Lung (tissue), 11 donors: ENCODE measurements at regions not wholly inside any gene's neighbourhood (a gene's known extent, or its start where the extent isn't known, plus 50 kb on each side); places are given as distances from the start of the nearest gene placed in this dataset.
A peak's percentile ranks its signal among the peaks of the same experiment; 100 is the strongest.

Source experiments
- ATAC-seq: fragments of 200-7000 bp; cut with Tn5 transposase; one replicate; pipeline ENCODE4 v1.9.1; 2020; ENCODE audit warnings: moderate number of reproducible peaks; ENCODE audit not compliant: insufficient read depth, low FRiP score
- DNase-seq, 3 donors: peaks; one replicate each; pipeline ENCODE4 v3.0.0-alpha.2; 2013 to 2017
- H3K27ac ChIP-seq, 2 donors: one replicate each; pipeline ENCODE4 v1.5.1; 2013; ENCODE audit warnings: mild to moderate bottlenecking in 2 of 2, moderate library complexity in 2 of 2, control low read depth in 1 of 2, inconsistent platforms in 1 of 2, low read depth in 1 of 2, low read length in 1 of 2
- H3K27me3 ChIP-seq, 3 donors: one replicate each; pipeline ENCODE4 v1.5.1; 2013; ENCODE audit warnings: low read length in 2 of 3; ENCODE audit not compliant: control insufficient read depth in 3 of 3, insufficient read depth in 3 of 3
- H3K36me3 ChIP-seq, 4 donors: one replicate each; pipeline ENCODE4 v1.5.1; 2013; ENCODE audit warnings: low read length in 4 of 4, mild to moderate bottlenecking in 1 of 4, moderate library complexity in 1 of 4; ENCODE audit not compliant: control insufficient read depth in 4 of 4, insufficient read depth in 4 of 4
- H3K4me1 ChIP-seq, 5 donors: one replicate each; pipeline ENCODE4 v1.5.1; 2013; ENCODE audit warnings: low read length in 5 of 5, mild to moderate bottlenecking in 2 of 5, moderate library complexity in 1 of 5; ENCODE audit not compliant: control insufficient read depth in 5 of 5, insufficient read depth in 5 of 5
- H3K4me3 ChIP-seq: one replicate; pipeline ENCODE4 v1.5.1; 2013; ENCODE audit warnings: mild to moderate bottlenecking, control low read depth, moderate library complexity
- H3K9ac ChIP-seq, 2 donors: one replicate each; pipeline ENCODE4 v1.5.1; 2013; ENCODE audit warnings: low read length in 2 of 2, control low read depth in 1 of 2; ENCODE audit not compliant: insufficient read depth in 1 of 2
- H3K9me3 ChIP-seq, 4 donors: one replicate each; pipeline ENCODE4 v1.5.1; 2013; ENCODE audit warnings: low read length in 3 of 4, mild to moderate bottlenecking in 1 of 4, moderate library complexity in 1 of 4; ENCODE audit not compliant: control insufficient read depth in 4 of 4, insufficient read depth in 3 of 4
- CTCF ChIP-seq: IDR thresholded peaks from 2 replicates; pipeline ENCODE4 v1.5.1; 2012; ENCODE audit warnings: mild to moderate bottlenecking; ENCODE audit errors: control extremely low read depth, extremely low read depth
- WGBS, 2 donors: extraction: QIAGEN DNeasy Blood & Tissue Kit; methylation state at CpG; one replicate each; pipeline ENCODE4 v1.1.7; 2013; 5-methylcytosine and 5-hydroxymethylcytosine counted together
- donor health status: control.
- donor health status: control.
- donor health status: Bipolar disorder and iron deficiency.
- donor health status: healthy.
- donor health status: DM: yes; HTN: yes; CAD: no.

- DNase-seq (peak in 2 of 3 donors; percentile 57 to 58), ATAC-seq (no peak)
- H3K9me3 ChIP-seq, result no peaks in the 10 kb centered on the region
- TF ChIP-seq CTCF, result no peak
- H3K4me3 ChIP-seq, result no peak overlapping the region
- no peaks in the 10 kb centered on the region for H3K27me3 ChIP-seq
- no peak overlapping the region for H3K27ac ChIP-seq
- H3K9ac ChIP-seq, result peak overlapping the region in 1 of 2 donors; percentile 19
- peaks cover 0 to 26% (median 19%) of the 10 kb centered on the region in 5 donors for H3K4me1 ChIP-seq
- WGBS, 2 donors, result 66 to 71% methylated on average over 4 of the region's 4 CpGs
- H3K36me3 ChIP-seq, result no peaks in the 10 kb centered on the region
Measured at GRCh38 chr13:73913751-73914518, 220.3 kb downstream of the KLF12 start.

DNA sequence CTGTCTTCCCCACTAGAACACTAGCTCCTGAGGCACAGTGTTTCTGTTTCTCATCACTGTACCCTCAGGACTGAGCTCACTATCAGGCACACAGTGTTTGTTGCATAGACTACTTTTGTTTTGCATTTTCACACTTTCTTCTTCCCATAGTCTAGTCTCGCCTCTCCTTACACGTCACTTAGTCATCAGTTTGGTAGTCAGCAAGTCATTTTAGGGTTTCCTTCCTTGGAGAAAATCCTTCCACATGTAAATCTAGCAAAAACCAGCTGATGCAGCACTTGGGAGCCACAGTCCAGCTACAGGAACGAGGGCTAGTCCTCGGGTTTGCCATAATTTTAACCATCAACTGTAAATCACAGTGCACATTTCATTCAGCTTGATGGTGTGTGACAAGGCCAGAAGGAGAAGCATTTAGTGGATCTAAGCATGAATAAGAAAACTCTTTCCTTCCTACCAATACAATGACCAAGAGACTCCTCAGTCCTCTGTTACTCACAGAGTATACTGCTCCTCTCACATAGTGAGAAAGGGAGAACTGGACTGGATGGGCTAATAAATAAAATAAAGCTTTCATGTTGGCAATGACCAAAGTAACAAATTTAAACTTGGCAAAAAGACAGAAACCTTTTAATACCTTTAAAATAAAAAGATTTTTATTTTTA is 221.0 kb downstream of the KLF12 start:
- WGBS, 2 donors, result 72 to 86% methylated on average over 4 of the region's 4 CpGs
- H3K36me3 ChIP-seq, result no peaks in the 10 kb centered on the region
- DNase-seq (peak in 2 of 3 donors; percentile 31 to 35), ATAC-seq (no peak)
- no peaks in the 10 kb centered on the region for H3K9me3 ChIP-seq
- H3K4me3 ChIP-seq, result no peak overlapping the region
- H3K27ac ChIP-seq, result no peak overlapping the region
- no peak for TF ChIP-seq CTCF
- no peak overlapping the region for H3K9ac ChIP-seq
- H3K27me3 ChIP-seq, result no peaks in the 10 kb centered on the region
- peaks cover 0 to 22% (median 19%) of the 10 kb centered on the region in 5 donors for H3K4me1 ChIP-seq

DNA sequence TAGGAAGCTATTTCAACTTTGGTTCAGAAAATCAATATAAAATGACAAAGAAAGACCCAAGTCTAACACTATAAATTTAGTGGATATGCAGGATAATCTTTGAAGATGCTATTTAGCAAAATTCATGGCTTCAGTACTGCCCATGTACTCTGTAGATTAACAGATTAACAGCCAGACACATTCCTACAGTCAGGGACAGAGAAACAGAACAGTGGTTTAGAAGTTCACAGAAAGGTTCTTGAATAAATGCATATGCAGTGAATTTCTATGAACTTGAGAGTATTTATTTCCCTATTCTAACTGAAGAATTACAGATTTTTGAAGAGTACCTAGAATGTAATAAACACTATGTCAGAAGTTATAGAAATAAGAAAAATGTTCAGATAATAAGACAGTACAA is 222.8 kb downstream of the KLF12 start:
- no peaks in the 10 kb centered on the region for H3K36me3 ChIP-seq
- no peaks in the 10 kb centered on the region for H3K27me3 ChIP-seq
- peaks cover 0 to 22% (median 19%) of the 10 kb centered on the region in 5 donors for H3K4me1 ChIP-seq
- no peak overlapping the region for H3K9ac ChIP-seq
- H3K9me3 ChIP-seq, result no peaks in the 10 kb centered on the region
- H3K27ac ChIP-seq, result no peak overlapping the region
- no peak for DNase-seq
- no peak overlapping the region for H3K4me3 ChIP-seq
- TF ChIP-seq CTCF, result no peak
- ATAC-seq, result no peak
